Colonic mucosa (tissue), 4 donors: ENCODE measurements at regions not wholly inside any gene's neighbourhood (a gene's known extent, or its start where the extent isn't known, plus 50 kb on each side); places are given as distances from the start of the nearest gene placed in this dataset.

ENCODE experiments used
- DNase-seq: peaks from one replicate; pipeline ENCODE4 v3.0.0-alpha.2; 2020
- H3K27ac ChIP-seq: fragments of 200-600 bp; one replicate; pipeline ENCODE4 v1.8.0; 2021
- H3K27me3 ChIP-seq: fragments of 200-600 bp; one replicate; pipeline ENCODE4 v1.8.0; 2021
- H3K36me3 ChIP-seq: fragments of 200-600 bp; one replicate; pipeline ENCODE4 v1.8.0; 2021
- H3K4me1 ChIP-seq: fragments of 200-600 bp; one replicate; pipeline ENCODE4 v1.8.0; 2021; ENCODE audit warnings: mild to moderate bottlenecking
- H3K4me3 ChIP-seq: fragments of 200-600 bp; one replicate; pipeline ENCODE4 v1.8.0; 2021
- H3K9ac ChIP-seq, 2 donors: one replicate each; pipeline ENCODE4 v1.7.0; 2013; ENCODE audit warnings: control low read depth in 2 of 2, low read depth in 2 of 2, low read length in 2 of 2
- H3K9me3 ChIP-seq: fragments of 200-600 bp; one replicate; pipeline ENCODE4 v1.8.0; 2021
- intact Hi-C: fragments of 100-400 bp; cut with DNase I; formaldehyde crosslinking; loops from one replicate; pipeline ENCODE4 v1.14.1; 2022
- TF ChIP-seq, protein P1 (sequence below): fragments of 200-600 bp; IDR thresholded peaks from one replicate; pipeline ENCODE4 v1.8.0; 2022; ENCODE audit warnings: antibody characterized with exemption, mild to moderate bottlenecking
- donor health status: healthy.
- donor health status: DM: no; HTN: no; CAD: no.
- donor health status: DM: no; HTN: no; CAD: no.

DNA sequence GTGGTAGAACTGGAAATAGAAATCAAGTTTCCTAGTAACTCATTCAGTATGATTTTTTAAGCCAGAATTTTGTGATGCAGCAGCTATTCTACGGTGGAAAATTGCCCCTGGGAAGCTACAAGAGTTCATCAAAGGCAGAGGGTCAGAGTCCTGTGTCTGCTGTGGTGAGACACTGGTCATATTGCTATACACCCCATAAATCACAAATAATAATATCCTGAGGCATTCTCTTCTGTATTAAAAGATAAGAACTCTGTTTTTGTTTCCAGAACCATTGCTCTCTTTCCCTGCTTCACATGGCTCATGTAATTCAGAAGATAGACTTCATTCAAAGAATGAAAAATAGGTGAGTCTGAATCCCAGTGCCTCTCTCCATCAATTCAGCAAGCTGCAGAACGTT is 188.8 kb upstream of the NOCT start:
- Histone ChIP-seq H3K4me3 (no peak overlapping the region), H3K4me1 (no peaks in the 10 kb centered on the region), H3K9me3 (no peaks in the 10 kb centered on the region), H3K27ac (no peak overlapping the region), H3K9ac (no peak overlapping the region), H3K27me3 (no peaks in the 10 kb centered on the region), H3K36me3 (no peaks in the 10 kb centered on the region)
- intact Hi-C loops, result no loop called here
- DNase-seq, result no peak
- TF ChIP-seq, protein P1, sequence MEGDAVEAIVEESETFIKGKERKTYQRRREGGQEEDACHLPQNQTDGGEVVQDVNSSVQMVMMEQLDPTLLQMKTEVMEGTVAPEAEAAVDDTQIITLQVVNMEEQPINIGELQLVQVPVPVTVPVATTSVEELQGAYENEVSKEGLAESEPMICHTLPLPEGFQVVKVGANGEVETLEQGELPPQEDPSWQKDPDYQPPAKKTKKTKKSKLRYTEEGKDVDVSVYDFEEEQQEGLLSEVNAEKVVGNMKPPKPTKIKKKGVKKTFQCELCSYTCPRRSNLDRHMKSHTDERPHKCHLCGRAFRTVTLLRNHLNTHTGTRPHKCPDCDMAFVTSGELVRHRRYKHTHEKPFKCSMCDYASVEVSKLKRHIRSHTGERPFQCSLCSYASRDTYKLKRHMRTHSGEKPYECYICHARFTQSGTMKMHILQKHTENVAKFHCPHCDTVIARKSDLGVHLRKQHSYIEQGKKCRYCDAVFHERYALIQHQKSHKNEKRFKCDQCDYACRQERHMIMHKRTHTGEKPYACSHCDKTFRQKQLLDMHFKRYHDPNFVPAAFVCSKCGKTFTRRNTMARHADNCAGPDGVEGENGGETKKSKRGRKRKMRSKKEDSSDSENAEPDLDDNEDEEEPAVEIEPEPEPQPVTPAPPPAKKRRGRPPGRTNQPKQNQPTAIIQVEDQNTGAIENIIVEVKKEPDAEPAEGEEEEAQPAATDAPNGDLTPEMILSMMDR, result no peak

DNA sequence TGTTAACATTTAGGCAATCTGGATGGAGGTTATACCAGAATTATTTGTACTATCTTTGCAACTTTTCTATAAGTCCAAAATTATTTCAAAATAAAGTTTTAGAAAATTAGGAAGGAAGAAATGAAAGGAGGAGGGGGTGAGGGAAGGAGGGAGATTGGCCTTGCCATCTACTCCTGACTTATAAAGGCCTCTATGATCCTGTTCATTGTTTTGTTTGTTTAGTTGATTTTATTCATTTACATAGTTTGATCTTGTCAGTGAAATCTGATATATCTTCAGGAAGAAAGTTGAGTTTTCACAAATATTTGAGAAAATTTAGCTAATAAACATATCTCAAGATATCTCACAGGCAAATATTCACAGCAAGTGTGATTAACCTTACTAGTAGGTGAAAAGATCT is 189.3 kb upstream of the NOCT start:
- DNase-seq, result no peak
- Histone ChIP-seq H3K9me3 (no peaks in the 10 kb centered on the region), H3K27me3 (no peaks in the 10 kb centered on the region), H3K4me1 (no peaks in the 10 kb centered on the region), H3K36me3 (no peaks in the 10 kb centered on the region), H3K9ac (no peak overlapping the region), H3K4me3 (no peak overlapping the region), H3K27ac (no peak overlapping the region)
- TF ChIP-seq, protein P1, result no peak
- intact Hi-C loops, result no loop called here

DNA sequence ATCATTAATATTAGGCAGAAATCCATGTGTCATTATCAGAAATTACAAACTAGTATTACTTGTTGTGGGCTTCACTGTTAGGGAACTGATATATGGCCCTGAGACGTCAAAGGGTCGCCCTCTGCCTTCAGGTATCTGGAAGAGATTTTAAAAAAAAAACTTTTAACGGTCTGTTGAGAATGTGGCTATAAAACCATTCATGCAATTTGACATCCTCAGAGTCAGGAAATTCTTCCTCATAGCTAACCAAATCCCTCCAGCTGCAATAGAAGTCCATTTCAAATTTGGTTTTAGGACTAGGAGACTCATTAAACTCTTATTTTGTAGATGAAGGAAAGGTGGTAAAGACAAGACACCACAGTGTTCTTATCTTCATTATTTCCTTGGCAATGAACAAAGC is 194.2 kb upstream of the NOCT start:
- Histone ChIP-seq H3K27me3 (no peaks in the 10 kb centered on the region), H3K9ac (no peak overlapping the region), H3K4me1 (no peaks in the 10 kb centered on the region), H3K27ac (no peak overlapping the region), H3K36me3 (no peaks in the 10 kb centered on the region), H3K9me3 (no peaks in the 10 kb centered on the region), H3K4me3 (no peak overlapping the region)
- intact Hi-C loops, result no loop called here
- TF ChIP-seq, protein P1, result no peak
- DNase-seq, result no peak

DNA sequence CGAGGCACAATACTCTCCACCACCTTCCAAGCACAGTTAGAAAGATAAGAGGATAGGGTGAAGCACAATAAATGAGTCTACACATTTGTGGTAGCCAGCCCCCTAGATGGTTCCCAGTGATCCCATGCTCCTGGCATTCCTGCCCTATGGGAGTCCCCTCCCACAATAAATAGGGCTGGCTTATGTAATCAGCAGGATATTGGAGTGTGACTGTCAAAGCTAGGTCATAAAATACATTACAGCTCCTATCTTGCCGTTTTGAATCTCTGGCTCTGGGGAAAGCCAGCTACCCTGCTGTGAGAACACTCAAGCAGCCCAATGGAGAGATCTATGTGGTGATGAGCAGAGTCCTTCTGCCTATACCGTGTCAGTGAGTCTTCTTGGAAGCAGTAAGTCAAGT is 198.7 kb upstream of the NOCT start:
- Histone ChIP-seq H3K4me3 (no peak overlapping the region), H3K27me3 (no peaks in the 10 kb centered on the region), H3K9ac (no peak overlapping the region), H3K4me1 (no peaks in the 10 kb centered on the region), H3K36me3 (no peaks in the 10 kb centered on the region), H3K27ac (no peak overlapping the region), H3K9me3 (no peaks in the 10 kb centered on the region)
- DNase-seq, result no peak
- intact Hi-C loops, result no loop called here
- TF ChIP-seq, protein P1, result no peak

DNA sequence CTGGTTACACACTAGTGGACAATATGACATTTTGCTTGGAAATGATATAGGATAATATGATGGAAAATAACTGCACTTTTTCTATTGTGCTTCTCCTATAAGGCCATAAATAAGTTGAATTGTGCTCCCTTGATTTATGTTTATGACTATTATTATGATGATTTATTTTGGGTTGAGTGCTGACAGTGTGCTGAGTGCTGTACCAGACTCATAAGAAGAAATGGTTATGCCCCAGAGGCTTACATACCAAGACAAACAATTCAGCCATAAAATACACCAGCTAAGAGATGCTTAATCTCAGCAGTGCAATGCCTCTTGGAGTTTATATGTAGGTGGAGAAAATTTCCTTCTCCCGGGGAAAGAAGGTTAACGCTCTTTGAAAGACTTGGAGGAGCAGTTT is 199.8 kb upstream of the NOCT start:
- Histone ChIP-seq H3K27ac (no peak overlapping the region), H3K9ac (no peak overlapping the region), H3K4me3 (no peak overlapping the region), H3K36me3 (no peaks in the 10 kb centered on the region), H3K9me3 (no peaks in the 10 kb centered on the region), H3K4me1 (no peaks in the 10 kb centered on the region), H3K27me3 (no peaks in the 10 kb centered on the region)
- intact Hi-C loops, result no loop called here
- TF ChIP-seq, protein P1, result no peak
- DNase-seq, result no peak

DNA sequence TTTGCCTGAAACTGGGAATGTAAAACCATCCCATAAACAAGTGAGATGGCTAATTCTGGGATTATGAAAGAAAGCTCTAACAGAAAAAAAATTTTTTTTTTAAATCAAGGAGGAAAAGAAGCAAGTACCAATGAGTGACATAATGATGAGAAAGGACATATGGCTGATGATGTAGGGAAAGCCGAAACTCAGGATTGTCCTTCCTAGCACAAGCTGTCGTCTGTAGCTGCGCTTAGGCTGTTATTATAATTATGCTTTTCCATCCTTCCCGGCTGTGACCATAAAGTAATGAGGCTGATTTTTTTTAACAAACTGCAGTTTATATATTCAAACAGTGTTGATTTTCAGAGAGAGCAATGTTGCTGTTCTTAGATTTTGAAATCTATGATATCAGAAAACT is 209.8 kb upstream of the NOCT start:
- Histone ChIP-seq H3K36me3 (no peaks in the 10 kb centered on the region), H3K9ac (no peak overlapping the region), H3K9me3 (no peaks in the 10 kb centered on the region), H3K27ac (no peak overlapping the region), H3K27me3 (no peaks in the 10 kb centered on the region), H3K4me3 (no peak overlapping the region), H3K4me1 (no peaks in the 10 kb centered on the region)
- DNase-seq, result no peak
- TF ChIP-seq, protein P1, result no peak
- intact Hi-C loops, result no loop called here
